ENCODE measurements at regions not wholly inside any gene's neighbourhood (a gene's known extent, or its start where the extent isn't known, plus 50 kb on each side); places are given as distances from the start of the nearest gene placed in this dataset.

- ATAC-seq (no peak), DNase-seq (no peak)
- TF ChIP-seq CTCF (IDR thresholded peaks at IDR 0.05), result no peak
- ChIA-PET POLR2A (interaction anchor here (1.1 kb wide), 1 partner anchor 10 kb away, joined by 3 read pairs; no protein-coding TSS in a partner anchor), CTCF (no interaction called here)
- peaks cover 2% of the 10 kb centered on the region for H3K27me3 Mint-ChIP-seq
- intact Hi-C loops (cut with micrococcal nuclease), result no loop called here
- no peaks in the 10 kb centered on the region for H3K9me3 Mint-ChIP-seq
- H3K4me3 Mint-ChIP-seq, result no peak overlapping the region
- no peaks in the 10 kb centered on the region for H3K36me3 Mint-ChIP-seq (ENCODE audit: low read depth)
- no peak overlapping the region for H3K27ac Mint-ChIP-seq
- peaks cover 29% of the 10 kb centered on the region for H3K4me1 Mint-ChIP-seq (ENCODE audit: low read depth)
Measured at GRCh38 chr5:56350597-56351170, 117.6 kb upstream of the ANKRD55 start.

DNA sequence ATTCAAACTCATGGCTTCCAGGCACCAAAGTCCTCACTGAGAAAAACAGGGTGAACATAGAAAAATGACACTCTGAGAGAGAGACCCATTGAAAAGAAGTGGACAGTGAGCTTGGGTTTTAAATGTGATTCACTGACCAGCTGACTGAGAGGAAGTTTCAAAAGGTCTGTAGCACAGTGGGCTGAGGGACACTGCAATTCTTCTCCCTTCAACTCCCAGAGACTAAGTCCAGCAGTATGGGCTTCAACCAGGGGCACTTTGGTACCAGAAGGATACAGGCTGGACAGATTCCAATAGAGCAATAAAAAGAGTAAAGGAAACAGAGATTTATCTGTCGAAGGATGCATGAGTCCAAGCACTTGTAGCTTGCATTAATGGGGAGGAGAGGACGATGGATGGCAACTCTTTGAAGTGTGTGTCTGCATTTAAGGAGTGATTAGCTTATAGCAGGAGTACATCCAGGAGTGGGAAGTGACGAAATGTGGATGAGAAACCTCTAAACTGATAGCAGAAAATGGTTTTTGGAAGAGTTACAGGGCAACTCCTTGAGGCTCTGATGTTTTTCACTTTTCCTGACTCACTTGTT lies 117.0 kb upstream of the ANKRD55 start:
- ATAC-seq (no peak), DNase-seq (no peak)
- no peak overlapping the region for H3K4me3 Mint-ChIP-seq
- intact Hi-C loops (cut with micrococcal nuclease), result no loop called here
- H3K4me1 Mint-ChIP-seq (ENCODE audit: low read depth), result peaks cover 31% of the 10 kb centered on the region
- ChIA-PET POLR2A (interaction anchor here (1.1 kb wide), 1 partner anchor 9 kb away, joined by 3 read pairs; no protein-coding TSS in a partner anchor), CTCF (no interaction called here)
- TF ChIP-seq CTCF (IDR thresholded peaks at IDR 0.05), result no peak
- H3K9me3 Mint-ChIP-seq, result no peaks in the 10 kb centered on the region
- H3K27ac Mint-ChIP-seq, result no peak overlapping the region
- no peaks in the 10 kb centered on the region for H3K36me3 Mint-ChIP-seq (ENCODE audit: low read depth)
- peaks cover 2% of the 10 kb centered on the region for H3K27me3 Mint-ChIP-seq

DNA sequence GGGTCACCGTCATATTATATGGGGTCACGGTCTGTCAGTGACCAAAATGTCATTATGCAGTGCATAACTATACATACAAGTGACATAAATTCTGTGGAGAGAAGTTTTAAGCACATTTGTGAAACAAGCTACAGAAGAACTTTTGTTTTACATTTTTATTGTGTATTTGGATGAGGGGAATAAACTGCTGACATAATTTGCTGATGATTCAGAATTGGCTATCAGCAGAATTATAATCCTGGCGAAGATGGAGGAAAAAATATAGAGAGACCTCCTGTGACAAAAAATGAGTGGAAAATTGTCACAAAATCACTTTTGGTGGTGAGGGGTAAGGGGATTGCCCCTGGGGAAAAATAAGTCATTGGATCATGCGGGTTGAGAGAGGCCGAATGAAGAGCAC lies 116.3 kb upstream of the ANKRD55 start:
- ChIA-PET CTCF (no interaction called here), POLR2A (interaction anchor here (1.1 kb wide), 1 partner anchor 9 kb away, joined by 3 read pairs; no protein-coding TSS in a partner anchor)
- Mint-ChIP-seq H3K27me3 (peaks cover 2% of the 10 kb centered on the region), H3K36me3 (ENCODE audit: low read depth) (no peaks in the 10 kb centered on the region), H3K9me3 (no peaks in the 10 kb centered on the region), H3K4me3 (no peak overlapping the region), H3K4me1 (ENCODE audit: low read depth) (peaks cover 29% of the 10 kb centered on the region), H3K27ac (no peak overlapping the region)
- intact Hi-C loops (cut with micrococcal nuclease), result no loop called here
- DNase-seq, result no peak
- no peak for ATAC-seq
- TF ChIP-seq CTCF (IDR thresholded peaks at IDR 0.05), result no peak

DNA sequence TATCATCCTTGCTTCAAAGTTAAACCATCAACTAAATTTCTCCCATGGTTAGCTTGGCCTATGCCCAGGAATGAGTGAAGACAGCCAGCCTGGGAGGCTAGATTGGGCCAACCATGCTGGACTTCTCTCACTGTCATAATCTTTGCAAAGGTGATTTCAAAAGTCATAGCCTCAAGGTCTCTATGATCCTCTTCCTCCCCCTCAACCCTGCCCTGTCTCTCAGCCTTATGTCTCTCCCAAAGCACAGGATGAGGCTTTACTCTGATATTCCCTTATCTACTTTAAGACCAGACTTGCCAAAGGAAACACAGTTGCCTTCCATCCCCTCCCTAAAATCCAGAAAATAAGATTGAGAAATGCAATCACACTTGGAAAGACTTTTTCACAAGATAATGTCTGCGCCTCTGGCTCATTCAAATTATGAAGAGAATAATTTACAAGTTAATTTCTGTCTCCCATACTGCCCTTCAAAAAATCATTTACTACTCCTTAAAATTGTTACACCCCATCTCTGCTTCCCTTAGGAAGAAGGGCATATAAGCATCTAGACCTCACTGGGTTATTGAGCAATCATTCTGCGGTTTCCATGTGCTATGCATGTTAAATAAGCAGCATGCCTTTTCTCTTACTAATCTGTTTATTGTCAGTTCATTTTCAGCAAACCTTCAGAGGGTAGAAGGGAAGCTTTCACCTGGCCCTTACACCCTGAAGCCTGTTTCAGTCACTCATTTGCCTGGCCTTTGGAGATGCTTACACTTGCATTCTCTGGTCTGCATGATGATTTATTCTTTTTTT lies 113.8 kb upstream of the ANKRD55 start:
- H3K4me1 Mint-ChIP-seq (ENCODE audit: low read depth), result peaks cover 25% of the 10 kb centered on the region
- H3K27ac Mint-ChIP-seq, result no peak overlapping the region
- intact Hi-C loops (cut with micrococcal nuclease), result no loop called here

More for the DNA sequence above, 113.8 kb upstream of the ANKRD55 start:
- no peak for TF ChIP-seq CTCF (IDR thresholded peaks at IDR 0.05)
- peaks cover 2% of the 10 kb centered on the region for H3K27me3 Mint-ChIP-seq
- H3K4me3 Mint-ChIP-seq, result no peak overlapping the region
- H3K36me3 Mint-ChIP-seq (ENCODE audit: low read depth), result no peaks in the 10 kb centered on the region
- ATAC-seq, result no peak
- ChIA-PET POLR2A (no interaction called here), CTCF (no interaction called here)
- H3K9me3 Mint-ChIP-seq, result no peaks in the 10 kb centered on the region
- DNase-seq, result no peak

Data from activated CD8-positive, alpha-beta T cell treated with anti-CD3 and anti-CD28 coated beads for 36 hours (primary cell).